GM13977 (cell line): ENCODE measurements at regions not wholly inside any gene's neighbourhood (a gene's known extent, or its start where the extent isn't known, plus 50 kb on each side); places are given as distances from the start of the nearest gene placed in this dataset.

Experiments
- DNase-seq: peaks from one replicate; pipeline ENCODE4 v3.0.0; 2012; ENCODE audit warnings: low spot score
- CTCF ChIP-seq: IDR thresholded peaks from 2 replicates; pipeline ENCODE4 v1.5.1; 2012; ENCODE audit warnings: mild to moderate bottlenecking, control low read depth; ENCODE audit not compliant: insufficient read depth; ENCODE audit errors: extremely low read depth, missing control alignments
- in situ Hi-C: fragments of 300-500 bp; cut with MboI; formaldehyde crosslinking; loops from one replicate; pipeline ENCODE4 v1.12.0; 2022; ENCODE audit warnings: low sequenced_read_pairs, low pct_unique_long_range_greater_than_20kb, mixed read lengths, inconsistent platforms; ENCODE audit not compliant: unreplicated experiment

GRCh38 chr2:22801071-22801470 is 583.9 kb upstream of the KLHL29 start:
- no peak for TF ChIP-seq CTCF
- in situ Hi-C loops: no loop called here
- DNase-seq: no peak

- in situ Hi-C loops: no loop called here
- no peak for DNase-seq
- TF ChIP-seq CTCF: no peak
Measured at GRCh38 chr2:22801970-22802369, 583.0 kb upstream of the KLHL29 start.

GRCh38 chr2:22807872-22808271 is 577.1 kb upstream of the KLHL29 start:
- no peak for TF ChIP-seq CTCF

GRCh38 chr2:22810602-22811001 is 574.4 kb upstream of the KLHL29 start:
- DNase-seq: no peak
- in situ Hi-C loops: no loop called here
- no peak for TF ChIP-seq CTCF

More at GRCh38 chr2:22807872-22808271, 577.1 kb upstream of the KLHL29 start:
- no peak for DNase-seq
- in situ Hi-C loops: no loop called here

GRCh38 chr2:22812065-22812680 is 572.8 kb upstream of the KLHL29 start:
- no peak for DNase-seq
- TF ChIP-seq CTCF: no peak
- in situ Hi-C loops: no loop called here

- in situ Hi-C loops: no loop called here
- DNase-seq: no peak
- no peak for TF ChIP-seq CTCF
Measured at GRCh38 chr2:22817197-22817596, 567.8 kb upstream of the KLHL29 start.
